Vagina (tissue), 2 donors: ENCODE measurements at regions not wholly inside any gene's neighbourhood (a gene's known extent, or its start where the extent isn't known, plus 50 kb on each side); places are given as distances from the start of the nearest gene placed in this dataset.

Experiments
- DNase-seq, 2 donors: peaks; one replicate each; pipeline ENCODE4 v3.0.0-alpha.2; 2017; ENCODE audit errors: extremely low spot score in 2 of 2
- H3K27ac ChIP-seq: fragments of 200-600 bp; sonication (generic); one replicate; pipeline ENCODE4 v1.5.1; 2019
- H3K27me3 ChIP-seq: fragments of 200-600 bp; sonication (generic); one replicate; pipeline ENCODE4 v1.5.1; 2019
- H3K36me3 ChIP-seq, 2 donors: fragments of 200-600 bp; sonication (generic); one replicate each; pipeline ENCODE4 v1.5.1; 2017 to 2019
- H3K4me1 ChIP-seq: fragments of 200-600 bp; sonication (generic); one replicate; pipeline ENCODE4 v1.5.1; 2019
- H3K4me3 ChIP-seq, 2 donors: fragments of 200-600 bp; sonication (generic); 1 replicate in 1 of 2; 2 replicates in 1 of 2; pipeline ENCODE4 v1.5.1; 2016 to 2019
- H3K9me3 ChIP-seq: fragments of 200-600 bp; sonication (generic); one replicate; pipeline ENCODE4 v1.5.1; 2019
- POLR2A ChIP-seq, 2 donors: fragments of 450-650 bp; IDR thresholded peaks; one replicate each; pipeline ENCODE4 v1.6.1; 2017; ENCODE audit warnings: antibody characterized with exemption in 2 of 2, mild to moderate bottlenecking in 2 of 2, moderate library complexity in 2 of 2
- POLR2AphosphoS5 ChIP-seq, 2 donors: sonication (generic); formaldehyde crosslinking; IDR thresholded peaks; one replicate each; pipeline ENCODE4 v1.9.0; 2017; ENCODE audit warnings: antibody characterized with exemption in 2 of 2, mild to moderate bottlenecking in 2 of 2, low read depth in 1 of 2; ENCODE audit not compliant: insufficient read depth in 1 of 2
- intact Hi-C: fragments of 100-400 bp; cut with DNase I; formaldehyde crosslinking; loops from one replicate; pipeline ENCODE4 v1.15.1; 2023
- TF ChIP-seq, protein P1 (sequence below), 3 experiments: fragments of 450-650 bp in 2 of 3; fragments of 200-600 bp in 1 of 3; sonication (generic) in 1 of 3; IDR thresholded peaks; one replicate each; pipeline ENCODE4 v1.5.1; 2017 to 2019; ENCODE audit warnings: antibody characterized with exemption in 3 of 3, mild to moderate bottlenecking in 2 of 3, moderate library complexity in 2 of 3

DNA sequence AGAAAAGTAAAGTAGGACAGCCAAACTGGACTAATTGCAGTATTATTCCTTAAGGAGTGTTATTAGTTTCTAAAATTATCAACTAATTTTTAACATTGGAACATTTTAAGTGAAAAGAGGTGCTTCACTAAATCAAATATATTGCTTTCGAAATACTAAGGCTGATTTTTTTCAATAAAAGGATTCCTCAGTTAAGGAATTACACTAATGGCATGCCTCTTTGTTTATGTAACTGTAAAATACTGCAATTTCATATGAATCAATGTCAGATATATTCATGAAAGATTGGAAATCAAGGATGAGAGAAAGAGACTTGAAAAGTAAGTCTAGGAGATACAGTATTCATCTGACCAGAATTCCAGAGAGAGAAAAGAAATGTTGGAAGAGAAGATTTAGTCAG is 129.8 kb downstream of the TANC2 start:
- DNase-seq: no peak
- TF ChIP-seq POLR2A (IDR thresholded peaks at IDR 0.05): no peak
- TF ChIP-seq, protein P1, sequence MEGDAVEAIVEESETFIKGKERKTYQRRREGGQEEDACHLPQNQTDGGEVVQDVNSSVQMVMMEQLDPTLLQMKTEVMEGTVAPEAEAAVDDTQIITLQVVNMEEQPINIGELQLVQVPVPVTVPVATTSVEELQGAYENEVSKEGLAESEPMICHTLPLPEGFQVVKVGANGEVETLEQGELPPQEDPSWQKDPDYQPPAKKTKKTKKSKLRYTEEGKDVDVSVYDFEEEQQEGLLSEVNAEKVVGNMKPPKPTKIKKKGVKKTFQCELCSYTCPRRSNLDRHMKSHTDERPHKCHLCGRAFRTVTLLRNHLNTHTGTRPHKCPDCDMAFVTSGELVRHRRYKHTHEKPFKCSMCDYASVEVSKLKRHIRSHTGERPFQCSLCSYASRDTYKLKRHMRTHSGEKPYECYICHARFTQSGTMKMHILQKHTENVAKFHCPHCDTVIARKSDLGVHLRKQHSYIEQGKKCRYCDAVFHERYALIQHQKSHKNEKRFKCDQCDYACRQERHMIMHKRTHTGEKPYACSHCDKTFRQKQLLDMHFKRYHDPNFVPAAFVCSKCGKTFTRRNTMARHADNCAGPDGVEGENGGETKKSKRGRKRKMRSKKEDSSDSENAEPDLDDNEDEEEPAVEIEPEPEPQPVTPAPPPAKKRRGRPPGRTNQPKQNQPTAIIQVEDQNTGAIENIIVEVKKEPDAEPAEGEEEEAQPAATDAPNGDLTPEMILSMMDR (IDR thresholded peaks at IDR 0.05): no peak
- no peak for TF ChIP-seq POLR2AphosphoS5 (IDR thresholded peaks at IDR 0.05; ENCODE audit: insufficient read depth in 1 of 2, low read depth in 1 of 2)

DNA sequence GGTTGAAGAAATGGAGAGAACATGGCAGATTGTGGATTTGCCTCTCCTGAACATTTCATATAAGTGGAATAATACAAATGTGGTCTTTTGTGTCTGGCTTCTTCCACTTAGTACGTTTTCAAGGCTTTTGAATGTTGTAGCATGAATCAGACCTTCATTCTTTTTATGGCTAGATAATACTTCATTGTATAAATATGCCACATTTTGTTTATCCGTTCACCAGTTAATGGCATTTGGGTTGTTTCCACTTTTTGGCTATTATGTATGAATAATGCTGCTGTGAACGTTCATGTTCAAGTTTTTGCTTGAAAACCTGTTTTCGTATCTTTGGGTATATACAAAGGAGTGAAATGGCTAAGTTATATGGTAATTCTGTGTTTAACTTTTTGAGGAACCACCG is 130.4 kb downstream of the TANC2 start:
- peaks cover 8% of the 10 kb centered on the region for H3K4me1 ChIP-seq

More for the DNA sequence above, 129.8 kb downstream of the TANC2 start:
- no peak overlapping the region for H3K27ac ChIP-seq
- peaks cover 8% of the 10 kb centered on the region for H3K4me1 ChIP-seq
- H3K4me3 ChIP-seq: no peak overlapping the region
- H3K27me3 ChIP-seq: no peaks in the 10 kb centered on the region
- no peaks in the 10 kb centered on the region for H3K9me3 ChIP-seq
- no peaks in the 10 kb centered on the region for H3K36me3 ChIP-seq
- intact Hi-C loops: no loop called here

DNA sequence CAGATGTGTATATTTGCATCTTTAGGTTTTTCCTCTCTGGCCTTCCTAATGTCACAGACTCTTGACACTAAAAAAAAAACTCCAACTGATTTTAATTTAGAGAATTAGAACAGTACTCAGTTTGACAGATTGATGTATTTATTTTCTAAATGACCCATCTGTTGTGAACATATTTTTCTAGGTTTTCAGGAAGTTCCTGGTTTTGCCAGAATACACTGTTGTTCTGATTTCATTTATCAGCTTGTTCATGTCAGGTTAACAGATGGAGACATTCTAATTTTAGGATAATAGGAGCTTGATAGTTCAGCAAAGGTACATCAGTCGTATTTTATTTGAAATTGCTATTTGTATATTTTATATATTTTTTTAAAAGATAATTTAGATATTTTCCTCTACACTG is 133.4 kb downstream of the TANC2 start:
- Histone ChIP-seq H3K9me3 (no peaks in the 10 kb centered on the region), H3K27ac (no peak overlapping the region), H3K27me3 (no peaks in the 10 kb centered on the region), H3K4me1 (peaks cover 8% of the 10 kb centered on the region), H3K36me3 (no peaks in the 10 kb centered on the region), H3K4me3 (no peak overlapping the region)
- TF ChIP-seq, protein P1 (IDR thresholded peaks at IDR 0.05): no peak
- TF ChIP-seq POLR2AphosphoS5 (IDR thresholded peaks at IDR 0.05; ENCODE audit: insufficient read depth in 1 of 2, low read depth in 1 of 2) (no peak), POLR2A (IDR thresholded peaks at IDR 0.05) (no peak)
- intact Hi-C loops: no loop called here
- no peak for DNase-seq

More for the DNA sequence above, 130.4 kb downstream of the TANC2 start:
- TF ChIP-seq POLR2AphosphoS5 (IDR thresholded peaks at IDR 0.05; ENCODE audit: insufficient read depth in 1 of 2, low read depth in 1 of 2): no peak
- TF ChIP-seq, protein P1 (IDR thresholded peaks at IDR 0.05): no peak
- no peak for TF ChIP-seq POLR2A (IDR thresholded peaks at IDR 0.05)
- H3K36me3 ChIP-seq: no peaks in the 10 kb centered on the region
- H3K9me3 ChIP-seq: no peaks in the 10 kb centered on the region
- H3K4me3 ChIP-seq: no peak overlapping the region
- DNase-seq: no peak
- H3K27me3 ChIP-seq: no peaks in the 10 kb centered on the region
- no peak overlapping the region for H3K27ac ChIP-seq
- intact Hi-C loops: no loop called here

DNA sequence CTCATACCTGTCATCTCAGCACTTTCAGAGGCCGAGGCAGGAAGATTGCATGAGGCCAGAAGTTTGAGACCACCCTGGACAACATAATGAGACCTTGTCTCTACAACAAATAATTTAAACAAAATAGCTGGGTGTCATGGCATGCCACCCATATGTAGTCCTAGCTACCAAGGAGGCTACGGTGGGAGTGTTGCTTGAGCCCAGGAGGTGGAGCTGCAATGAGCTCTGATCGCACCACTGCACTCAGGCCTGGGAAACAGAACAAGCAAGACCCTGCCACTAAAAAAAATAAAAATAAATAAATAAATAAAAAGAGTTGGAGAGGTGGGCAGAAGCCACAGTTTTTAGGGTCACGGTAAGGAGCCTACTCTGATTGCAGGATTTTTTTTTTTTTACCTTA is 136.0 kb downstream of the TANC2 start:
- DNase-seq: no peak
- Histone ChIP-seq H3K27ac (no peak overlapping the region), H3K4me1 (no peaks in the 10 kb centered on the region), H3K4me3 (no peak overlapping the region), H3K9me3 (no peaks in the 10 kb centered on the region), H3K27me3 (no peaks in the 10 kb centered on the region), H3K36me3 (no peaks in the 10 kb centered on the region)
- intact Hi-C loops: no loop called here
- TF ChIP-seq POLR2A (IDR thresholded peaks at IDR 0.05): no peak
- TF ChIP-seq, protein P1 (IDR thresholded peaks at IDR 0.05): no peak
- TF ChIP-seq POLR2AphosphoS5 (IDR thresholded peaks at IDR 0.05; ENCODE audit: insufficient read depth in 1 of 2, low read depth in 1 of 2): no peak

DNA sequence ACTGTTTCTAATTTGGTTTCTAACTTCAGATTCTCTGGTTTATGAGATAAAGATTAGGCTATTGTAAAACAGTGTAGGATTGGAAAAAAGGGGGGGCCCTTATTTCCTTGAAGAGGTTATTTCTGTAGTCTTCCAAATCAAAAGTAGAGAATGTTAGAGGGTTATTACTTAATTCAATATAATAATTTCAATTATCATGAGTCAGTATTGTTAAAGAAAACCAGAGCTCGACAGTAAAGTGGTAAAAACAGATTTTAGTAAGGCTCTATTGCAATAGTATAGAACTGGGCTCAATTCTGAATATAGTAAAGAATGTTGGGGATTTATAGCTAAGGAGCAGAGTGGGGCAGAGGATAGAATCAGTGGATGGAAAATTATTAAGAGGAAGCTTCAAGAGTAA is 140.0 kb downstream of the TANC2 start:
- Histone ChIP-seq H3K9me3 (no peaks in the 10 kb centered on the region), H3K27ac (no peak overlapping the region), H3K4me3 (no peak overlapping the region), H3K36me3 (no peaks in the 10 kb centered on the region), H3K4me1 (no peaks in the 10 kb centered on the region), H3K27me3 (no peaks in the 10 kb centered on the region)
- TF ChIP-seq, protein P1 (IDR thresholded peaks at IDR 0.05): no peak
- no peak for TF ChIP-seq POLR2AphosphoS5 (IDR thresholded peaks at IDR 0.05; ENCODE audit: insufficient read depth in 1 of 2, low read depth in 1 of 2)
- DNase-seq: no peak
- intact Hi-C loops: no loop called here
